ENCODE measurements at regions not wholly inside any gene's neighbourhood (a gene's known extent, or its start where the extent isn't known, plus 50 kb on each side); places are given as distances from the start of the nearest gene placed in this dataset.
"Not testable (repeated sequence)": the region's sequence is repeated elsewhere in the genome, so short reads cannot be mapped to it uniquely, and the experiment has no call there.

DNA sequence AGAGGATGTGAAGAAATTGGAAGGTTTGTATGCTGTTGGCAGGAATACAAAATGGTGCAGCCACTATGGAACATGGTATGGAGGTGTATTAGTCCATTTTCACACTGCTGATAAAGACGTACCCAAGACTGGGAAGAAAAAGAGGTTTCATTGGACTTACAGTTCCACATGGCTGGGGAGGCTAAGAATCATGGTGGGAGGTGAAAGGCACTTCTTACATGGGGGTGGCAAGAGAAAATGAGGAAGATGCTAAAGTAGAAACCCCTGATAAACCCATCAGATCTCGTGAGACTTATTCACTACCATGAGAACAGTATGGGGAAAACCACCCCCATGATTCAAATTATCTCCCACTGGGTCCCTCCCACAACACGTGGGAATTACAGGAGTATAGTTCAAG, 72.1 kb upstream of the SNX9 start:
- TF ChIP-seq, protein P1, sequence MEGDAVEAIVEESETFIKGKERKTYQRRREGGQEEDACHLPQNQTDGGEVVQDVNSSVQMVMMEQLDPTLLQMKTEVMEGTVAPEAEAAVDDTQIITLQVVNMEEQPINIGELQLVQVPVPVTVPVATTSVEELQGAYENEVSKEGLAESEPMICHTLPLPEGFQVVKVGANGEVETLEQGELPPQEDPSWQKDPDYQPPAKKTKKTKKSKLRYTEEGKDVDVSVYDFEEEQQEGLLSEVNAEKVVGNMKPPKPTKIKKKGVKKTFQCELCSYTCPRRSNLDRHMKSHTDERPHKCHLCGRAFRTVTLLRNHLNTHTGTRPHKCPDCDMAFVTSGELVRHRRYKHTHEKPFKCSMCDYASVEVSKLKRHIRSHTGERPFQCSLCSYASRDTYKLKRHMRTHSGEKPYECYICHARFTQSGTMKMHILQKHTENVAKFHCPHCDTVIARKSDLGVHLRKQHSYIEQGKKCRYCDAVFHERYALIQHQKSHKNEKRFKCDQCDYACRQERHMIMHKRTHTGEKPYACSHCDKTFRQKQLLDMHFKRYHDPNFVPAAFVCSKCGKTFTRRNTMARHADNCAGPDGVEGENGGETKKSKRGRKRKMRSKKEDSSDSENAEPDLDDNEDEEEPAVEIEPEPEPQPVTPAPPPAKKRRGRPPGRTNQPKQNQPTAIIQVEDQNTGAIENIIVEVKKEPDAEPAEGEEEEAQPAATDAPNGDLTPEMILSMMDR (IDR thresholded peaks at IDR 0.05) = not testable (repeated sequence)
- TF ChIP-seq TAF1 (IDR thresholded peaks at IDR 0.05; ENCODE audit: borderline replicate concordance, low read depth, low read length); ELF1 (IDR thresholded peaks at IDR 0.05); POLR2AphosphoS5 (IDR thresholded peaks at IDR 0.05; ENCODE audit: low read depth, low read length); SMC3 (IDR thresholded peaks at IDR 0.05; ENCODE audit: low read depth, low read length); FOSL2 (IDR thresholded peaks at IDR 0.05; ENCODE audit: borderline replicate concordance, low read depth); YY1 (IDR thresholded peaks at IDR 0.05; ENCODE audit: low read depth); SIN3A (IDR thresholded peaks at IDR 0.05; ENCODE audit: borderline replicate concordance, low read depth, low read length); EP300 (IDR thresholded peaks at IDR 0.05; ENCODE audit: borderline replicate concordance in 1 of 2, low read depth in 1 of 2, low read length in 1 of 2); GABPA (IDR thresholded peaks at IDR 0.05; ENCODE audit: low read depth): not testable (repeated sequence)
- TF ChIP-seq, protein P2, sequence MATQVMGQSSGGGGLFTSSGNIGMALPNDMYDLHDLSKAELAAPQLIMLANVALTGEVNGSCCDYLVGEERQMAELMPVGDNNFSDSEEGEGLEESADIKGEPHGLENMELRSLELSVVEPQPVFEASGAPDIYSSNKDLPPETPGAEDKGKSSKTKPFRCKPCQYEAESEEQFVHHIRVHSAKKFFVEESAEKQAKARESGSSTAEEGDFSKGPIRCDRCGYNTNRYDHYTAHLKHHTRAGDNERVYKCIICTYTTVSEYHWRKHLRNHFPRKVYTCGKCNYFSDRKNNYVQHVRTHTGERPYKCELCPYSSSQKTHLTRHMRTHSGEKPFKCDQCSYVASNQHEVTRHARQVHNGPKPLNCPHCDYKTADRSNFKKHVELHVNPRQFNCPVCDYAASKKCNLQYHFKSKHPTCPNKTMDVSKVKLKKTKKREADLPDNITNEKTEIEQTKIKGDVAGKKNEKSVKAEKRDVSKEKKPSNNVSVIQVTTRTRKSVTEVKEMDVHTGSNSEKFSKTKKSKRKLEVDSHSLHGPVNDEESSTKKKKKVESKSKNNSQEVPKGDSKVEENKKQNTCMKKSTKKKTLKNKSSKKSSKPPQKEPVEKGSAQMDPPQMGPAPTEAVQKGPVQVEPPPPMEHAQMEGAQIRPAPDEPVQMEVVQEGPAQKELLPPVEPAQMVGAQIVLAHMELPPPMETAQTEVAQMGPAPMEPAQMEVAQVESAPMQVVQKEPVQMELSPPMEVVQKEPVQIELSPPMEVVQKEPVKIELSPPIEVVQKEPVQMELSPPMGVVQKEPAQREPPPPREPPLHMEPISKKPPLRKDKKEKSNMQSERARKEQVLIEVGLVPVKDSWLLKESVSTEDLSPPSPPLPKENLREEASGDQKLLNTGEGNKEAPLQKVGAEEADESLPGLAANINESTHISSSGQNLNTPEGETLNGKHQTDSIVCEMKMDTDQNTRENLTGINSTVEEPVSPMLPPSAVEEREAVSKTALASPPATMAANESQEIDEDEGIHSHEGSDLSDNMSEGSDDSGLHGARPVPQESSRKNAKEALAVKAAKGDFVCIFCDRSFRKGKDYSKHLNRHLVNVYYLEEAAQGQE (IDR thresholded peaks at IDR 0.05; ENCODE audit: low read depth, low read length) = not testable (repeated sequence)
- TF ChIP-seq, protein P3, sequence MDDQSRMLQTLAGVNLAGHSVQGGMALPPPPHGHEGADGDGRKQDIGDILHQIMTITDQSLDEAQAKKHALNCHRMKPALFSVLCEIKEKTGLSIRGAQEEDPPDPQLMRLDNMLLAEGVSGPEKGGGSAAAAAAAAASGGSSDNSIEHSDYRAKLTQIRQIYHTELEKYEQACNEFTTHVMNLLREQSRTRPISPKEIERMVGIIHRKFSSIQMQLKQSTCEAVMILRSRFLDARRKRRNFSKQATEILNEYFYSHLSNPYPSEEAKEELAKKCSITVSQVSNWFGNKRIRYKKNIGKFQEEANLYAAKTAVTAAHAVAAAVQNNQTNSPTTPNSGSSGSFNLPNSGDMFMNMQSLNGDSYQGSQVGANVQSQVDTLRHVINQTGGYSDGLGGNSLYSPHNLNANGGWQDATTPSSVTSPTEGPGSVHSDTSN (IDR thresholded peaks at IDR 0.05) = not testable (repeated sequence)
- TF ChIP-seq, protein P4, sequence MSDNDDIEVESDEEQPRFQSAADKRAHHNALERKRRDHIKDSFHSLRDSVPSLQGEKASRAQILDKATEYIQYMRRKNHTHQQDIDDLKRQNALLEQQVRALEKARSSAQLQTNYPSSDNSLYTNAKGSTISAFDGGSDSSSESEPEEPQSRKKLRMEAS (IDR thresholded peaks at IDR 0.05; ENCODE audit: low read depth) = not testable (repeated sequence)
- TF ChIP-seq, protein P5, sequence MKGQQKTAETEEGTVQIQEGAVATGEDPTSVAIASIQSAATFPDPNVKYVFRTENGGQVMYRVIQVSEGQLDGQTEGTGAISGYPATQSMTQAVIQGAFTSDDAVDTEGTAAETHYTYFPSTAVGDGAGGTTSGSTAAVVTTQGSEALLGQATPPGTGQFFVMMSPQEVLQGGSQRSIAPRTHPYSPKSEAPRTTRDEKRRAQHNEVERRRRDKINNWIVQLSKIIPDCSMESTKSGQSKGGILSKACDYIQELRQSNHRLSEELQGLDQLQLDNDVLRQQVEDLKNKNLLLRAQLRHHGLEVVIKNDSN (IDR thresholded peaks at IDR 0.05; ENCODE audit: borderline replicate concordance, low read depth) = not testable (repeated sequence)

All from SK-N-SH (cell line).